MM.1S (cell line): ENCODE measurements at regions not wholly inside any gene's neighbourhood (a gene's known extent, or its start where the extent isn't known, plus 50 kb on each side); places are given as distances from the start of the nearest gene placed in this dataset.
"Not testable (repeated sequence)": the region's sequence is repeated elsewhere in the genome, so short reads cannot be mapped to it uniquely, and the experiment has no call there.

ENCODE experiments used
- DNase-seq: peaks from one replicate; pipeline ENCODE4 v3.0.0-alpha.2; 2015
- H2AFZ ChIP-seq: fragments of 300-600 bp; sonication (generic); 2 replicates; pipeline ENCODE4 v1.6.0; 2016; ENCODE audit warnings: antibody characterized with exemption, low read length
- H3F3A ChIP-seq: fragments of 300-600 bp; sonication (generic); 2 replicates; pipeline ENCODE4 v1.6.1; 2016; ENCODE audit warnings: mild to moderate bottlenecking, antibody characterized with exemption, low read length, moderate library complexity, mixed read lengths; ENCODE audit not compliant: insufficient read depth
- H3K27ac ChIP-seq: fragments of 300-600 bp; sonication (generic); 2 replicates; pipeline ENCODE4 v1.5.1; 2016; ENCODE audit warnings: mild to moderate bottlenecking, low read length
- H3K27me3 ChIP-seq: fragments of 300-600 bp; sonication (generic); replicated peaks from 2 replicates; pipeline ENCODE4 v1.6.0; 2016; ENCODE audit warnings: low read length; ENCODE audit not compliant: insufficient read depth
- H3K36me3 ChIP-seq: fragments of 300-600 bp; sonication (generic); replicated peaks from 2 replicates; pipeline ENCODE4 v1.6.1; 2016; ENCODE audit warnings: mild to moderate bottlenecking, low read length, mixed read lengths; ENCODE audit not compliant: insufficient read depth
- H3K4me1 ChIP-seq: fragments of 300-600 bp; sonication (generic); 2 replicates; pipeline ENCODE4 v1.6.1; 2016; ENCODE audit warnings: low read length, mixed read lengths
- H3K4me2 ChIP-seq: fragments of 300-600 bp; sonication (generic); 2 replicates; pipeline ENCODE4 v1.6.0; 2016; ENCODE audit warnings: low read depth, low read length
- H3K4me3 ChIP-seq: fragments of 300-600 bp; sonication (generic); 2 replicates; pipeline ENCODE4 v1.5.1; 2016; ENCODE audit warnings: low read length, mixed read lengths
- H3K79me2 ChIP-seq: fragments of 300-600 bp; sonication (generic); 2 replicates; pipeline ENCODE4 v1.6.1; 2016; ENCODE audit warnings: mixed run types, low read length, mixed read lengths
- H3K9ac ChIP-seq: fragments of 300-600 bp; sonication (generic); 2 replicates; pipeline ENCODE4 v1.6.1; 2016; ENCODE audit warnings: low read length, mixed read lengths
- H3K9me2 ChIP-seq: fragments of 300-600 bp; sonication (generic); replicated peaks from 2 replicates; pipeline ENCODE4 v1.6.1; 2016; ENCODE audit warnings: mild to moderate bottlenecking, low read length, mixed read lengths; ENCODE audit not compliant: insufficient read depth
- H3K9me3 ChIP-seq: fragments of 300-600 bp; sonication (generic); replicated peaks from 2 replicates; pipeline ENCODE4 v1.6.1; 2016; ENCODE audit warnings: mild to moderate bottlenecking, low read length, mixed read lengths; ENCODE audit not compliant: insufficient read depth
- H4K20me1 ChIP-seq: fragments of 300-600 bp; sonication (generic); 2 replicates; pipeline ENCODE4 v1.6.1; 2016; ENCODE audit warnings: mild to moderate bottlenecking, low read length, moderate library complexity, mixed read lengths; ENCODE audit not compliant: insufficient read depth
- EZH2 ChIP-seq: fragments of 300-600 bp; sonication (generic); optimal IDR thresholded peaks from 2 replicates; pipeline ENCODE3; 2017; ENCODE audit warnings: low read depth, mild to moderate bottlenecking, antibody characterized with exemption, low read length, mixed read lengths
- EZH2phosphoT487 ChIP-seq: fragments of 300-600 bp; sonication (generic); IDR thresholded peaks from 2 replicates; pipeline ENCODE4 v1.6.1; 2018; ENCODE audit warnings: antibody characterized with exemption, low read length
- TF ChIP-seq, protein P1 (sequence below): fragments of 300-600 bp; sonication (generic); IDR thresholded peaks from 2 replicates; pipeline ENCODE4 v1.5.1; 2016; ENCODE audit warnings: antibody characterized with exemption, low read length, mixed read lengths

DNA sequence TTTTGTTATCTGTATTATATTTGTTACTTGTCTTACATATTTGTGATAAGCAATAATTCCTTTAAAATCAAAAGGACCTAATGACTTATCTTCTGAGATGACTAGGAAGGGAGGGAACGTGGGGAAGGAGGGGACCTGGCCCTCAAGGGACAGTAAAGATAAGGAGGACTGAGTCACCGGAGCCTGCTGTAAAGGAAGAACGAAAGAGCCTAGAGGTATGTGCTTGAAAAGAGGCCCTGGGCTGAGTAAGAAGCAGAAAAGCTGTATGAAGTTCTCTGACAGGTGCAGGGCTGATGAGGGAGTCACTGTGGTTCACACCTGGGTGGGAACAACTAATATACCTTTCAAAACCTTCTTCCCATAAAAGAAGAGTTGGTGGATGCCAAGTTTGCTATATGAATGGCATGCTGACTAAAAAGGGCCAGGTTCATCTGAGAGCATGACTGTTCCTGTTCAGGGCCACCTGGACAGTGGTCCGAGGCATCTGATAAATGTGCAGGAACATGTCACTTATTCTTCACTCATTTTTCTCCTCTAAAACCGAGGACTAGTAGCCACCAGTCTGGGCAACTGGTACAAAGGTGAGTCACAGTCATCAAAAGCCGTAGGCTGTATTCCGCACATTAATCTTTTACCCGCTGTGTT is 111.3 kb downstream of the TNFAIP3 start:
- Histone ChIP-seq H3K4me1 (peaks cover 40% of the 10 kb centered on the region), H3K27ac (peak overlapping the region; percentile 32; the same call in 1 of the 2 replicates), H3K4me2 (0 out of 2 replicates have a peak overlapping the region, but pooled peaks have one; percentile 5), H3K9ac (no peak overlapping the region), H3K36me3 (no peaks in the 10 kb centered on the region), H3K79me2 (0 out of 2 replicates have a peak, but pooled peaks cover 4% of the 10 kb centered on the region), H3K9me3 (no peaks in the 10 kb centered on the region), H4K20me1 (no peaks in the 10 kb centered on the region), H3K27me3 (no peaks in the 10 kb centered on the region), H3K9me2 (no peaks in the 10 kb centered on the region), H3K4me3 (no peak overlapping the region), H2AFZ (peak overlapping the region; percentile 40; the same call in 1 of the 2 replicates), H3F3A (peaks cover 20% of the 10 kb centered on the region)
- TF ChIP-seq, protein P1, sequence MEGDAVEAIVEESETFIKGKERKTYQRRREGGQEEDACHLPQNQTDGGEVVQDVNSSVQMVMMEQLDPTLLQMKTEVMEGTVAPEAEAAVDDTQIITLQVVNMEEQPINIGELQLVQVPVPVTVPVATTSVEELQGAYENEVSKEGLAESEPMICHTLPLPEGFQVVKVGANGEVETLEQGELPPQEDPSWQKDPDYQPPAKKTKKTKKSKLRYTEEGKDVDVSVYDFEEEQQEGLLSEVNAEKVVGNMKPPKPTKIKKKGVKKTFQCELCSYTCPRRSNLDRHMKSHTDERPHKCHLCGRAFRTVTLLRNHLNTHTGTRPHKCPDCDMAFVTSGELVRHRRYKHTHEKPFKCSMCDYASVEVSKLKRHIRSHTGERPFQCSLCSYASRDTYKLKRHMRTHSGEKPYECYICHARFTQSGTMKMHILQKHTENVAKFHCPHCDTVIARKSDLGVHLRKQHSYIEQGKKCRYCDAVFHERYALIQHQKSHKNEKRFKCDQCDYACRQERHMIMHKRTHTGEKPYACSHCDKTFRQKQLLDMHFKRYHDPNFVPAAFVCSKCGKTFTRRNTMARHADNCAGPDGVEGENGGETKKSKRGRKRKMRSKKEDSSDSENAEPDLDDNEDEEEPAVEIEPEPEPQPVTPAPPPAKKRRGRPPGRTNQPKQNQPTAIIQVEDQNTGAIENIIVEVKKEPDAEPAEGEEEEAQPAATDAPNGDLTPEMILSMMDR = no peak
- TF ChIP-seq EZH2phosphoT487 (no peak), EZH2 (no peak)
- DNase-seq = no peak

DNA sequence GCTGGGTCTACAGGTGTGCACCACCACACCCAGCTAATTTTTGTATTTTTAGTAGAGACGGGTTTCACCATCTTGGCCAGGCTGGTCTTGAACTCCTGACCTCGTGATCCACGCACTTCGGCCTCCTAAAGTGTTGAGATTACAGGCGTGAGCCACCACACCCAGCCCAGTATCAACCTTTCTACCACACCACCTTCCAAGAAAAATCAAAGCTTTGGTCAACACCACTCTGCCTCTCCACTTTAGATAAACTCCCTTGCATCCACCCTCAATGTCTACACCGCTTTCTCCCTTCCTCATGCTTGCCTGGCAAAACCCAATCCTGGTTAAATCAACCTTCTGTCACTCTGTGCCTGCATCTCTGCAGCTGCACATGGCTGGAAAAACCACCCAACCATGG is 112.2 kb downstream of the TNFAIP3 start:
- not testable (repeated sequence) for H3K4me2 ChIP-seq, H2AFZ ChIP-seq, H3K4me3 ChIP-seq, H3K27ac ChIP-seq, H3K79me2 ChIP-seq, H3K9me2 ChIP-seq, H3K27me3 ChIP-seq, H3K9ac ChIP-seq, H4K20me1 ChIP-seq, DNase-seq, H3K9me3 ChIP-seq, H3K36me3 ChIP-seq
- H3F3A ChIP-seq = peaks cover 19% of the 10 kb centered on the region
- H3K4me1 ChIP-seq = peaks cover 36% of the 10 kb centered on the region

GRCh38 chr6:137980777-137981176 is 113.7 kb downstream of the TNFAIP3 start:
- peaks cover 25% of the 10 kb centered on the region for H3K4me1 ChIP-seq
- DNase-seq = no peak
- no peaks in the 10 kb centered on the region for H3K79me2 ChIP-seq
- H3K9me2 ChIP-seq = no peaks in the 10 kb centered on the region
- no peaks in the 10 kb centered on the region for H3K27me3 ChIP-seq
- H3F3A ChIP-seq = peaks cover 7% of the 10 kb centered on the region; the same call in 1 of the 2 replicates
- no peaks in the 10 kb centered on the region for H3K36me3 ChIP-seq
- H3K4me3 ChIP-seq = no peak overlapping the region
- no peak overlapping the region for H3K4me2 ChIP-seq
- no peaks in the 10 kb centered on the region for H4K20me1 ChIP-seq
- no peak overlapping the region for H3K27ac ChIP-seq
- no peak overlapping the region for H2AFZ ChIP-seq
- H3K9ac ChIP-seq = no peak overlapping the region
- no peaks in the 10 kb centered on the region for H3K9me3 ChIP-seq
- no peak for TF ChIP-seq EZH2phosphoT487
- TF ChIP-seq, protein P1 = no peak
- TF ChIP-seq EZH2 = no peak

- no peaks in the 10 kb centered on the region for H4K20me1 ChIP-seq
- H3K27ac ChIP-seq = no peak overlapping the region
- no peaks in the 10 kb centered on the region for H3K9me3 ChIP-seq
- no peak overlapping the region for H2AFZ ChIP-seq
- no peak overlapping the region for H3K4me3 ChIP-seq
- no peak for DNase-seq
- H3K79me2 ChIP-seq = no peaks in the 10 kb centered on the region
- TF ChIP-seq EZH2phosphoT487 = no peak
- TF ChIP-seq, protein P1 = no peak
- TF ChIP-seq EZH2 = no peak
- H3K27me3 ChIP-seq = no peaks in the 10 kb centered on the region
- H3K4me2 ChIP-seq = no peak overlapping the region
- 0 out of 2 replicates have a peak, but pooled peaks cover 7% of the 10 kb centered on the region for H3F3A ChIP-seq
- no peak overlapping the region for H3K9ac ChIP-seq
- H3K9me2 ChIP-seq = no peaks in the 10 kb centered on the region
- peaks cover 15% of the 10 kb centered on the region for H3K4me1 ChIP-seq
- H3K36me3 ChIP-seq = no peaks in the 10 kb centered on the region
Observed at GRCh38 chr6:137981758-137982157, 114.7 kb downstream of the TNFAIP3 start.
